GM19043 (cell line): ENCODE measurements at regions not wholly inside any gene's neighbourhood (a gene's known extent, or its start where the extent isn't known, plus 50 kb on each side); places are given as distances from the start of the nearest gene placed in this dataset.
"Not testable (repeated sequence)": the region's sequence is repeated elsewhere in the genome, so short reads cannot be mapped to it uniquely, and the experiment has no call there.

ENCODE experiments used
- ATAC-seq: cut with Tn5 transposase; IDR thresholded peaks from one replicate; pipeline ENCODE4 v1.9.1; 2021; ENCODE audit warnings: low read depth; ENCODE audit not compliant: unreplicated experiment

DNA sequence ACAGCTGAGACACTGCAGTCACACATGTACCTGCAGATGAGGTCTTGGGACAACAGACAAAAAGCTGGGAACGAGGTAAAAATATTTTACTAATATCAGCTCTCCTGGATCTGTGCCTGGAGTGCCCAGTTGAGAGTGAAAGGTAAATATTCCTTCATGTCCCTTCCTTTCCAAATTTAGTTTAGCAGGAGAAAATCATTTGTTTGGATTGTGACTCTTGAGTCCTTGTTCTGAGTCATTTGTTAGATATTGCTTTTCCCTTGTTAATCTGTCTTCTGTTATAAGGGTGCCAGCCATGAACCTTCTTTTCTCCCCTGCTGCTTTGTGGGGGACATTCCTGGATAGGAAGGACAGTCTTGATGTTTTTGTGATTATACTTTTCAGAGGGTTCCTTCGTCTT, 329.2 kb downstream of the DSC3 start:
- no peak for ATAC-seq

DNA sequence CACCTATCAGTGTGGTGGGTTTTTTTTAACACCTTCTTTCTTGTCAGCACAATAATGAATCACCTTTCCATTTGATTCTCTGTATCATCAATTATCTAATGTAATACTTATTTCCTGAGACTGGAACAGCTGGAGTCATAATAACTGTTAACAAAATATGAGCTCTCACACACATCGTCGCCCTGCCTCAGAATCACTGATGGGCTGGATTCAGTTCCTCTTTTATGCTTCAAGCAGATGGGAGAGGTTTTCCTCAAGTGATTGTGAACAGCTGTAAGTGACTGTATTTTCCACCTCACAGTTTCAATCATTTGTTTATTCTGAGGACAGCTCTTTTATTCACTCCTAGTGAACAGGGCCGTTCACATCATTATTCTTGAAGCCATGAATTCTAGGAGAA, 330.2 kb downstream of the DSC3 start:
- peak; percentile 51 for ATAC-seq

DNA sequence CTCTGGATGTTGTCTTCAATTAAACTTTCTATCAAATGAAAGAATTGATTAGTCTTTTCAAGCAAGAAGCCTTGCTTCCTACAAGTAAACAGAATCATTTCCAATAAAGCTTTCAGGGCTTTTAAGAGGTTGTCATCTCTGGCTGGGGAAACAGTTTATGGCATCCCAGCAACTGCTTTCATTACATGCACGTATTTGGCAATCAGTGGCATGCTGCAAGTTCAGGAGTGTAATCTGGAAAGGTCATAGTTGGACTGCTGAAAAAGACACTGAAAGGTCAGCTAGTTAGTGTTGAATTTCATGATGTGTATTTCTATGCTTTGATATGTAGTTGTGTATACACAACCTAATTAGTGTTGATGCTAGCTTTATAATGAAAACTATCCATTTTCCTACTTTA, 332.9 kb downstream of the DSC3 start:
- ATAC-seq = no peak

DNA sequence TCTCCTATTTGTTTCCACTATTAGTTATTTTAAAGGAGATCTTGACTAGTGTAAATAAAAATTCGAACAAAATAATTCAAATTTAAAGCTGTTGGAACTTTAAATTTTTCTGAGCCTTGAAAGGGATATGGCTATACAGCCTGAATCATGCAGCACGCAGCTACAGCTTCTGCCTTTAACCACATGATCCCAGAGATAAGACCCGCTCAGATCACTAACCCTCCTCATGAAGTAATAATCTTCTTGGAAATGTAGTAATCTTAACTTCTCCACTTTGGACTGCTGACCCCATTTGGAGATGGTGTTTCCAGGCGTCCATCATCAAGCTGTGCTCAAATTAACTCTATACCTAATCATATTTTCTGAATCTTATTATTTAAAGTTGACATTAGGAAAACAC, 336.6 kb downstream of the DSC3 start:
- ATAC-seq = no peak

DNA sequence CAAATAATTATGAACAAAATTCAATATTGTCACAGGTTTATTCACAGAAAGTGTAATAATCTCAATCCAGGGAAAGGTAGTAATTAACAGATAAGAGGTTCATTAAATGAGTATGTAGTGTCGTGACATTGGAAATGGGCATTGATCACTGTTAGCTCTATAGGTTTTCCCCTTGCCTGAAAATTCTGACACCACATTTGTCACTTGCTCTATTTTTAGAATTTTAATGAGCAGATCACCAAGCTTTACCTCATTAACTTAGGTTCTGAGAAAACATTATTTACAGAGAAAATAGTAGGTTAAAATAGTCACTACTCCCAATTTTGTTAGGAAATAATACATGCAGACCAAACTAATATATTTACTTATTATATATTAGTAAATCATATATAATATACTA, 344.0 kb downstream of the DSC3 start:
- ATAC-seq = no peak

DNA sequence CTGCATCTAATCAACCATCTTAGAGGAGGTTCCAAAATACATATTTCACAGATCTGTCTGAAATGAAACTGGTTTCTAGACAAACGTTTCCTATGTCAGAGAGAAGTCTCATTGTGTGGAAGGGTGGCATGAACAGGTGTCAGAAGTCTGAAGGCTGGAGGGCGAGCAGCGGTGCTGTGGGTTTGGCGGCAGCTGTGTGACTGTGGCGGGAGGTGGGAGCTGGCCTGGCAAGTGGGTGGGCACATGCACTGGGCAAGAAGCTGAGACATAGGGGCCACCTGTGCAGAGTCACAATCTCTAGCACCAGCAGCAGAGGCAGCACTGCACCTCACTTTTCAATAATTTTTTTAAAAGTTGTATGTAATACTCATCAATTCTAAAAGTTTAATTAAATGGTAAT, 346.3 kb downstream of the DSC3 start:
- ATAC-seq = no peak

DNA sequence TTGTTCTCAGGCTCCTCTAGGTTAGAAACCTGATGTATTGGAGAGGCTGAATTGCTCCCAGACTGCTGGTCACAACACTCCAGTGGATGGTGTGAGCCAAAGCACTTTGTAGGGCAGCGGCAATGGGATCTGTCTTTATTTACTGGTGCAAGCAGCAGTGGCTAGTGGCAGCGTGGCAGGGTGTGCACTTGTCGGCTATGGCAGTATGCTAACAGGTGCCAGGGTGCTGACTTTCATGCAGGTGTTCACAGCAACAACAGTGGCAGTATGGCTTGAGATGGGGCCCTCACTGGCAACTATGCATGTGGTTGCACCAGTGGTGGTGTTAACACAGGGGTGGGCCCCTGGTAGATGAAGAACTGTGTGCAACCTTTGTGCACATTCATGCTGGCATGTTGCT, 347.8 kb downstream of the DSC3 start:
- ATAC-seq = no peak

DNA sequence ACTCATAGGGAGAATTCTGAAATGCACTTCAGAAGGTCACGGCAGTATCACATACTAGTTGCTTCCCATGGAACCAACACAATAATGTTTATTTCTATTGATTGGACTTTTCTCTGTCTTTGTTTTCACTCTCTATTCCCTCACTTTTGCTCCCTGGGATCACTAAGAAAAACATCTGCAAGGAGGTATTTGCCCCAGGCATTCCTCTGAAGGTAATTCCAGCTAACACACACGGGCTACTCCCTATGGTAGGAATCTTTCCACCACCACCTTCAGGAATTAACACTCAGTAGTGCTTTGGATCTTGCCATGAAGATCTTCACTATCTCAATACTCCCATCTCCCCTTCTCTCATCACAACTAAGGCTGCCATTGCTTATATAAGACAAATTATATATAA, 353.3 kb downstream of the DSC3 start:
- ATAC-seq = no peak

DNA sequence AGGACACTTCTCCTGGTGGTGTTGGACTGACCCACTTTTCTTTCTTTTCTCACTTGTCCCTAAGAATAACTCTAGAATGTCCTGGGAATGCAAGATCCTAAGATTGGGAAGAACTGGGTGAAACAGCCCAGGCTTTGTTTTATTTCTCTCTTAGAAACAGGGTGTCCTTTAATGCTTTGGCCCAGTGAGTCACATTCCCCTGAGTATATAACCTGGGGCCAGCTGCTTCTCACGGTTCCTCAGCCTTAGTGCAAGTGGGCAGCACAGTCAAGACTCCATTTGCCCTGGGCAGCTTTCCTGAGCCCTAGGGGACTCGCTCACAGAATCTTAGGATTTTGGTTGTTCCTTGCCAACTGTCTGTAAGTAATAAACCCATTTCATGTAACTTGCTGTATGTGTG, 355.0 kb downstream of the DSC3 start:
- ATAC-seq = no peak

DNA sequence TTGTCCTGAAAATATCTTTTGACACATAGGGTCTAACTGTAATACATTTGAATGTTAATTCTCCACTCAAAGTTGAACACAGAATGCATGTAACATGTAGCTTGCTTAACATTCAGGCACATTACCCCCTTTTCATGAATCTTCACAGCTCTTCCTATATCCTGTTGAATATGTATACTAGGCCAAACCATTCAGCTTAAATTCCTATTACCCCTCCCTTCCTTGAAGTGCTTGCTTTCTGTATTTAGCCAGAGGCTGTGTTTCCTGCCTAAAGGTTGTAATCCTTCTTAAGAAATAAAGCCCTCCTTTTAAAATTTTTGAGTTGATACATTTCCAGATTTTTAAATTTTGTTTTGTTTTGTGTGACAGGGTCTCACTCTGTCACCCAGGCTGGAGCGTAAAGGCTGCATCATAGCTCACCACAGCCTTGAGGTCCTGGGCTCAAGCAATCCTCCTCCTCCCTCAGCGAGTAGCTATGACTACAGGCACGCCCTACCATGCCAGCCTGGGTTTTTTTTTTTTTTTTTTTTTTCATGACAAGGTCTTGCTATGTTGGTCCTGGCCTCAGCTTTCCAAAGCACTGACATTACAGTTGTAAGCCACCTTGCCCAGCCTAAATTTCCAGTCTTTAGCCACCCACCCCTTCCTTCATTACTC, 357.6 kb downstream of the DSC3 start:
- ATAC-seq = no peak

DNA sequence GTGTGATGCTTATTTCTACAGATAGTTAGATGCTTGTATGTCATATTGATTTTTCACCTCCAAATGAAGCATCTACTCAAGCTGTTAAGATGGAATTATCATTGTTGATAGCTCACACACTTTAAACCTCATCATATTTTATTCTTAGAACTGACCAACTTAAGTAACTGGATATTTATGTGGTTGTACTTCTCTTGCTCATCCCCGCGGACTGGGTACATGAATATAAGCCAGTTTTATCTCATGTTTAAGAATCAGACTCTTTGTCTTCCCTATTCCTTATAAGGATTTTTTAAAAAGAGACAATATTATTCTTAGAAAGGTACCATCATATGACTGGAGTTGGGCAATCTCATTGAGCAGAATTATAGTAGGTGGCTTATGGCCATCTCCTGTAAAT, 358.7 kb downstream of the DSC3 start:
- ATAC-seq = no peak

DNA sequence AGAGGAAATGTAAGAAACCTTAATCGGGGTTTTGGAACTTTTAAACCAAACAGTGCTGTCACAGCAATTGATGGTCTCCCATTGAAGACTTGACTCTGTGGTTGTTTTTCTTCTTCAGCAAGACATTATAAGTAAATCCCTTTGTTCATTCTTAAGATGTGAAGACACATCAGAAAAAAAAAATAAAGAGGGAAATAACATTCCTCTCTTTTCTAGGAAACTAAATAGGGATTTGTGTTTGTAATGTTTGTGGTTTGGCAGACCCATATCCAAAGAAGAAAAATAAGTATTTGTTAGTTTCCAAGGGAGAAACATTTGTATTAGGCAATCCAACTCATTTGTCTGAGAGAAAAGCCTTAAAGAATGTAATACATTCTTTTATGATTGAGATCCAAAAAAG, 359.9 kb downstream of the DSC3 start:
- no peak for ATAC-seq

DNA sequence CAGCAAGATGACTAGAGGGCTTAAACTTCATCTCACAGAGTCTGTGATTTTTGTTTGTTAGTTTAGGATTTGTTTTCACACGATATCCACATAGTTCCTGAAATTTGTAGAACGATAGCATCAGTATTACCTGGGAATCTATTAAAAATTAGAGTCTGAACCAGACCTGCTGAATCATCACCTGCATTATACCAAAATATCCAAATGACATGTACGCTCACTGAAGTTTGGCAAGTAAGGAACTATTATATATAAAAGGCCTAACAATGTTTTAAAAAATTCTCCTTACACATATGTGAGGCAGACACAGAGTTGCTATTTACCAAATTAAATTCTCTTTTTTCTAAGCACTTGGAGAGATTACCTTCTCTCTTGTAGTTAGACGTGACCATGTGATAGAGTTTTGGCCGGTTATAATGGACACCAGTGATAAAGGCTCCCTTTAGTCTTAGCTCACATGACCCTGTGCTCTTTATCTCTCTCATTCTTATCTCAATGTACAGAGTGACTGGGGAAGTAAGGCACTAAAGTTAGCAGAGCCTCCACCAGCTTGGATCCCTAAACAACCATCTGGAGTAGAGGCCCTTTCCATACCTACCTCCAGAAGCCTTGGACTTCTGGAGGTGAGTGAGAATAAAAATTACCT, 363.1 kb downstream of the DSC3 start:
- ATAC-seq = no peak

DNA sequence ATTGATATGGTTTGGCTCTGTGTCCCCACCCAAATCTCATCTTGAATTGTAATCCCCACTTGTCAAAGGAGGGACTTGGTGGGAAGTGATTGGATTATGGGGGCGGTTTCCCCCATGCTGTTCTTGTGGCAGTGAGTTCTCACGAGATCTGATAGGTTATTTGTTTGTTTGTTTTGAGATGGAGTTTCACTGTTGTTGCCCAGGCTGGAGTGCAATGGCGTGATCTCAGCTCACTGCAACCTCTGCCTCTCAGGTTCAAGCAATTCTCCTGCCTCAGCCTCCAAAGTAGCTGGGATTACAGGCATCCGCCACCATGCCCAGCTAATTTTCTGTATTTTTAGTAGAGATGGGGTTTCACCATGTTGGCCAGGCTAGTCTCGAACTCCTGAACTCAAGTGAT, 364.7 kb downstream of the DSC3 start:
- ATAC-seq = not testable (repeated sequence)

DNA sequence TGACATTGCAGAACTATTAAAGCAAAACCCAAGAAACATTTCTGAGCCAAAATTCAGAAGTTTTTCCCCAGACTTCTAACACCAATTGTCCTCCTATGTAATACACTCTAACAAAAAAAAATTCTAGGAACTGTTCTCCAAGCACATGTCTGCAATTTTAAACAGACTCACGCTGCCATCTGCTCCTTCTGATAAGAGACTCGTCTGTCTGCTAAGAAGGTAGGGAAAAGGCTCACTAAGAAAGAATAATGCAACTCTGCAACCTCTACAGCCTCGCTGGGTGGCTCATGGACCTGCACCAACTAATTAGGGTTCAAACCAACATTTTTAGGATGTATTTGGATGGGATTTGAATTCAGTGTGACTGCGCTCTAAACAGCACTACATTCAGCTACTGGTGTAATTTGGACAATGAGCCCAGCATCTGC, 366.5 kb downstream of the DSC3 start:
- no peak for ATAC-seq

DNA sequence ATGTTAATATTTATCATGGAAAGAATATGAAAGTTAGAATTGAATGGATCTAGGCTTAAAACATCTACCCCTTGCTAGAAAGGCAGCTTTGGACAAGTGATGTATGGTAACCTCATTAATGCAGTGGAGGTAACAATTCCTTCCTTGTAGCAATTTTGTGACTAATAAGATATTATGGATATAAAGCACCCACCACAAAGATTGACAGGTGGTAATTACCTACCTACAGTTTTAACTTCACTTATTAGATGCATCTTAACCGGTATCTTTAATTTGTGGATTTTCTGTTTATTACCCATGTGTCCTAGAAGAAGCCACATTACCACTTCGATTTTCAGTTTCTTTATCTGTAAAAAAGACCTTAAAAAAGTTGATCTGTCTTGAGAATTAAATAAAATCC, 367.0 kb downstream of the DSC3 start:
- ATAC-seq = no peak

DNA sequence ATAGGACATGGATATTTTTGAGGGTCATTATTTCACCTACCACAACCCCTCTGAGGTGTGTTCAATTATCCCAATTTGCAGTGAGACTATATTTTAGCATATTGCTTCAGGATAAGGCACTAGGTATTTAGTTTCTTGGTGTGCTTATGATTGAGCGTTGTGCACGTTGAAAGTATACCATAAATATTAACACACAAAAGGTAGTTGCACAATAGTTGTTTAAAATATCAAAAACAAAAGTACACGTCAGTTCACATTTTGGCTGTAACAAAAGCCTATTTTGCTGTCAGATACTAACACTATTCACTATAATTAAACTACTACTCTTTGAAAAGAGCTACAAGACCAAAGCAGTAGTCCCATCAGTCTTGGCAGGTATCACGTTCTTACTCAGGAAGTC, 367.5 kb downstream of the DSC3 start:
- ATAC-seq = no peak

DNA sequence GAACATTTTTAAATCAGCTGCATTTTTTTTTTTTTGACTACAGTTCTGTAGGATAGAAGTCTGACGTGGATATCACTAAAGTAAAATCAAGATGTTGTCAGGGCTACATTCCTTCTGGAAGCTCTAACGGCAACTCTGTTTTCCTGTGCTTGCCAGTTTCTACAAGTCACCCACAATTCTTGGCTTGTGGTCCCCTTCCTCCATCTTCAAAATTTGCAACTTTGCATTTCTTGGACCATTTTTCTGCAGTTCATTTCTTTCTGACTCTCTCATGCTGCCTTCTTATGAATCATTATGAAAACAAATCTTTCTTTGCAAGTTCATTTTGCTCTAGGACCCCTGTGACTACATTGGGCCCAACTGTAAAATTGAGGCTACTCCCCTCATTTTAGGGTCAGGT, 367.9 kb downstream of the DSC3 start:
- no peak for ATAC-seq

DNA sequence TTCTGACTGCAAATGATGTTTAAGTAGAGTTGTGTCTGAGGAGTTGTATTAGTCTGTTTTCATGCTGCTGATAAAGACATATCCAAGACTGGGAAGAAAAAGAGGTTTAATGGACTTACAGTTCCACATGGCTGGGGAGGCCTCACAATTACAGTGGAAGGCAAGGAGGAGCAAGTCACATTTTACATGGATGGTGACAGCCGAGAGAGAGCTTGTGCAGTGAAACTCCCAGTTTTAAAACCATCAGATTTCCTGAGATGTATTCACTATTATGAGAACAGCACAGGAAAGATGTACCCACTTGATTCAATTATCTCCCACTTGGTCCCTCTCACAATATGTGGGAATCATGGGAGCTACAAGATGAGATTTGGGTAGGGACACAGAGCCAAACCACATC, 370.1 kb downstream of the DSC3 start:
- not testable (repeated sequence) for ATAC-seq

DNA sequence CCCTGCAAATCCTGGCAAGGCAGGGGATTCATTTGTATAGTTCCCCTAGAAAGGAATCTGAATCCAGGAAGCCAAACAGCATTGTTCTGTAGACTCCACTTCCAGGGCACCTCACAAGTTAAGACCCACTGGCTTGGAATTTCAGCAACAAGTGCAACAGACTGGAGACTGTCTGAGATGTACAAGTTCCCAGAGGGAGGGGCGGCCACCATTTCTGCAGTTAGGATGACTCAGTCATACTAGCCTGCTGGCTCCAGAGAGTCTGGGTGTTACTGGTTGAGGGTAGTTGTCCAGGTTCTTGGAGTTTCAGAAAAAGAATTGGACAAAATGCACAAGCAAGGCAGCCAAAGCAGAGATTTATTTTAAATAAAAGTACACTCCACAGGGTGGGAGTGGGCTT, 384.2 kb downstream of the DSC3 start:
- ATAC-seq = no peak

DNA sequence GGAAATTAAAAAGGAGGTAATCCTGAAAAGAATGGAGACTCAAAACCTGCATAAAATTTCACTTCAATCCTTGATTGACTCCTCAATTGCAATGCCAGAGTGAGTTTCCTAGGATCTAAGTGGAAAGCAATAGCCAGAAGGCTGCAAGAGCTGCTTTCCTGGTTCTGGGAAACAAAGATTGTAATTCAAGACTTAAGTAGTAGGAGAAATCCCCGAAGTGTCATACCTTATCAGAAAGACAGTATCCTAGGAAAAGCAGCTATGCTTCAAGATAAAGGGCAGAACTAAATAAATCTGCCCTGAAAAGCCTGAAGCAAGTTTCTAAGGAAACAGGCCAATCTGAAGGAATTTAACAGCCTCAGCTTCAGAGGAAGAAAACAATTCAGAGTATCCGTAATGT, 390.2 kb downstream of the DSC3 start:
- ATAC-seq = no peak

DNA sequence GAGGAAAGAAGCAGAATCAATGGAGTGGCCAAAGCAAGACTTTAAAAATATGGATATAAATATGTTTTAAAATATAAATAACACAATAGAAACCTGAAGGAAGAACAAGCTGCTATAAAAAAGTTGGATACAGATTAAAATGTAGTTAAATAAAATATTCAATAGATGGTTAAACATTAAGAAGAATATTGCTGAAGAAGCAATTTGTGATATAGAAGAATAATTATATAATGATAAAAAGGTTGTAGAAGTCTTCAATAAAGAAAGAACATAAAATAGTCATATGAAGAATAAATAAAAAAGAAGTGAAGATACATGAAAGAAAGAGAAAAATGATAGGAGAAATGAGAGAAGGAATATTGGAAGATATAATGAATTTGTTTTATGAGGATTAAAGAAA, 392.0 kb downstream of the DSC3 start:
- no peak for ATAC-seq

DNA sequence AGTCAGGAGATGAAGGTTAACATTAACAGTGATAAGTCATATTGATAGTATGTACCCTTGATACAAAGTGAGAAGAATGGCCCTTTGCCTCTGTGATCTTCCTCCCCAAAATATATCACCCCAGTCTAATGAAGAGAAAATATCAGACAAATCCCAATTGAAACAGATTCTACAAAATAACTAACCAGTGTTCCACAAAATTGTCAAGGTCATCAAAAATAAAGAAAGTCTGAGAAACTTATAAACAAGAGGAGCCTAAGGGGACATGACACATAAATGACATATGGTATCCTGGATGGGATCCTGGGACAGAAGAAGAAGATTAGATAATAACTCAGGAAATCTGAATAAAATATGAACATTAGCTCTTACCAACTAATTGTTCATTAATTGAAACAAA, 398.4 kb downstream of the DSC3 start:
- ATAC-seq = no peak
